Left ventricle myocardium inferior (tissue), 1 donor: ENCODE measurements at regions not wholly inside any gene's neighbourhood (a gene's known extent, or its start where the extent isn't known, plus 50 kb on each side); places are given as distances from the start of the nearest gene placed in this dataset.

Source experiments
- DNase-seq: peaks from one replicate; pipeline ENCODE4 v3.0.0-alpha.2; 2020
- H3K27ac ChIP-seq: fragments of 200-600 bp; replicated peaks from 2 replicates; pipeline ENCODE4 v1.8.0; 2021
- H3K27me3 ChIP-seq: fragments of 200-600 bp; 2 replicates; pipeline ENCODE4 v1.8.0; 2021; ENCODE audit warnings: low read depth
- H3K36me3 ChIP-seq: fragments of 200-600 bp; 2 replicates; pipeline ENCODE4 v1.8.0; 2021
- H3K4me1 ChIP-seq: fragments of 200-600 bp; 2 replicates; pipeline ENCODE4 v1.8.0; 2021
- H3K4me3 ChIP-seq: fragments of 200-600 bp; 2 replicates; pipeline ENCODE4 v1.8.0; 2021; ENCODE audit warnings: mild to moderate bottlenecking, moderate library complexity
- H3K9me3 ChIP-seq: fragments of 200-600 bp; replicated peaks from 2 replicates; pipeline ENCODE4 v1.8.0; 2021
- CTCF ChIP-seq: fragments of 200-600 bp; IDR thresholded peaks from 2 replicates; pipeline ENCODE4 v1.8.0; 2021; ENCODE audit warnings: antibody characterized with exemption, mild to moderate bottlenecking, borderline replicate concordance
- intact Hi-C: fragments of 100-400 bp; cut with micrococcal nuclease; formaldehyde crosslinking; loops from one replicate; pipeline ENCODE4 v1.11.0; 2022
- donor health status: DM: no; HTN: yes; CAD: no; lungs with severe emphysema.

DNA sequence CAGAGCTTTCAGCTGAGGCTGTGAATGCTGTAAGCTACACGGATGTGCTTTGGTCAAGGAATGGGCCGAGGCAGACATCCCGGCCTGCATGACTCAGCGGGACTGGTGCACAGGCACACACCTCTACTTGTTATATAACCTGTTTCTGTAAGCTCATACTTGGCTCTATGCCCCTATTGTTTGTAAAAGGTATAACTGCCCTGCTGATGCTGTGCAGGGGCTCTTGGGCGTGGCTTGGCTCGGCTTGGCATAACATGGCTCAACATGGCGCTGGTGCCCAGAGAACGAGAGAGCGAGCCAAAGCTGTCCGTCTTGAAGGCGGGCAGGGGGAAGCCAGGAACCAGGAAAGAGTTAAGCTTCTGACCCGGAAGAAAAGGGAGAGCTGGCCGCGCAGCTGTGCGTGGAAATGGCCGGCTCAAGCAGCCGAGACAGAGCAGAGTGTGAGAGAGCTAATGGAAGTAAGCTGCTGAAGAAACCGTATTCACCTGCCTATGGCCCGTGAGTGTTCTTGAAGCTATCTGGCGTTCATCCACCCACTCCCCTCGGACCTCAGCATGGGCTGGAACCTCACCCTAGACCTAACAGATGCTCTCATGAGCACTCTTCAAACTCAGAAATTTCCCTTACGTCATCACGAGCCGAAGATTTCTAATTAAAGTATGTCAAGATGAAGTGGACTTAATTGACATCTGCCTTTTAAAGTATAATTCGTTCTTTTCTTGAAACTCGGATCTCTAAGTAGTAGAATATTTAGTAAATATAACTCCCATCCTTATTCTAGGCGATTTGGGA is 286.3 kb upstream of the AGA start:
- intact Hi-C loops: no loop called here
- DNase-seq: no peak
- no peak overlapping the region for H3K27ac ChIP-seq
- no peaks in the 10 kb centered on the region for H3K36me3 ChIP-seq
- no peak for TF ChIP-seq CTCF
- no peaks in the 10 kb centered on the region for H3K27me3 ChIP-seq
- peaks cover 4% of the 10 kb centered on the region for H3K9me3 ChIP-seq
- H3K4me1 ChIP-seq: no peaks in the 10 kb centered on the region
- H3K4me3 ChIP-seq: no peak overlapping the region

DNA sequence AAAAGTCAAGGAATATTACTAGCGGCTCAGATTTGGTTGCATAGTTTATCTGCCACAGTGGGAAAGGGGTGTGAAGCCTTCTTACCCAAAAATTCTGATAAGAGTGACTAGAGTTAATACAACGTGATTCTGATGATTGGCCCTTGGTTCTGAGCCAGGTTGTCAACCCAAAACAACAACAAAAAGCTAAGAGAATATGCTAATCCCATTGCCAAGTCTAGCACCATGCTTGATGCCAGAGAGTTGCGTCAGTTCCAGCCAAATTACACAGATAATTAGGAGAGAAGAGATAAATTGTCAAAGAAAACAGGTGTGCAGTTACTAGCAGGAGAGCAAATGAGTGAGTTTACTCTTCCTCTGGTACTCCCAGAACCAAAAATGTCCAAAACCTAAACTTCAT is 287.4 kb upstream of the AGA start:
- Histone ChIP-seq H3K9me3 (peaks cover 4% of the 10 kb centered on the region), H3K4me1 (no peaks in the 10 kb centered on the region), H3K36me3 (no peaks in the 10 kb centered on the region), H3K4me3 (no peak overlapping the region), H3K27ac (no peak overlapping the region), H3K27me3 (no peaks in the 10 kb centered on the region)
- no peak for TF ChIP-seq CTCF
- DNase-seq: no peak
- intact Hi-C loops: no loop called here

GRCh38 chr4:177737387-177737940 is 295.2 kb upstream of the AGA start:
- H3K9me3 ChIP-seq: no peaks in the 10 kb centered on the region
- DNase-seq: no peak
- intact Hi-C loops: no loop called here
- no peaks in the 10 kb centered on the region for H3K27me3 ChIP-seq
- no peak for TF ChIP-seq CTCF
- no peaks in the 10 kb centered on the region for H3K4me1 ChIP-seq
- no peak overlapping the region for H3K4me3 ChIP-seq
- H3K36me3 ChIP-seq: no peaks in the 10 kb centered on the region
- no peak overlapping the region for H3K27ac ChIP-seq

- H3K4me1 ChIP-seq: no peaks in the 10 kb centered on the region
- TF ChIP-seq CTCF: no peak
- H3K27ac ChIP-seq: no peak overlapping the region
- H3K36me3 ChIP-seq: no peaks in the 10 kb centered on the region
- intact Hi-C loops: no loop called here
- no peaks in the 10 kb centered on the region for H3K9me3 ChIP-seq
- DNase-seq: no peak
- H3K27me3 ChIP-seq: no peaks in the 10 kb centered on the region
- no peak overlapping the region for H3K4me3 ChIP-seq
Observed at GRCh38 chr4:177740563-177740962, 298.3 kb upstream of the AGA start.

DNA sequence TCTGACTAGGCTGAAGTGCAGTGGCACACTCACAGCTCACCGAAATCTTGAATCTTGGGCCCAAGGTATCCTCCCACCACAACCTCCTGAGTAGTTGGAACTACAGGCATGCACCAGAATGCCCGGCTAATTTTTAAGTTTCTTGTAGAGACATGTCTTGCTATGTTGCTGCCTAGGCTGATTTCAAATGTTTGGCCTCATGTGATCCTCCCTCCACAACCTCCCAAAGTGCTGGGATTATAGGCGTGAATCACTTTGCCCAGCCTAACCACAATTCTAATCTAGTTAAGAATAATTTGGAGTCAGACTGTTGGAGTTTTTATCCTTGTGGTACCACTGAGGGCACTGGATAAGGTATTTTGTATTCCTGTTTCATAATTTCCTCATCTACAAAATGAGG is 317.5 kb upstream of the AGA start:
- intact Hi-C loops: no loop called here
- no peak overlapping the region for H3K4me3 ChIP-seq
- TF ChIP-seq CTCF: no peak
- no peaks in the 10 kb centered on the region for H3K9me3 ChIP-seq
- no peaks in the 10 kb centered on the region for H3K27me3 ChIP-seq
- no peak overlapping the region for H3K27ac ChIP-seq
- H3K36me3 ChIP-seq: no peaks in the 10 kb centered on the region
- no peak for DNase-seq
- H3K4me1 ChIP-seq: no peaks in the 10 kb centered on the region
